Hepatocyte (in vitro differentiated cells): ENCODE measurements at regions not wholly inside any gene's neighbourhood (a gene's known extent, or its start where the extent isn't known, plus 50 kb on each side); places are given as distances from the start of the nearest gene placed in this dataset.

Source experiments
- DNase-seq: peaks from one replicate; pipeline ENCODE4 v3.0.0-alpha.2; 2016; ENCODE audit warnings: low spot score
- H2AFZ ChIP-seq: fragments of 200-600 bp; sonication (generic); 2 replicates; pipeline ENCODE4 v1.6.0; 2016; ENCODE audit warnings: antibody characterized with exemption, mild to moderate bottlenecking
- H3K27ac ChIP-seq: fragments of 200-600 bp; sonication (generic); 2 replicates; pipeline ENCODE4 v1.5.1; 2016; ENCODE audit warnings: mild to moderate bottlenecking
- H3K27me3 ChIP-seq: fragments of 200-600 bp; sonication (generic); 2 replicates; pipeline ENCODE4 v1.6.1; 2016
- H3K36me3 ChIP-seq: fragments of 200-600 bp; sonication (generic); replicated peaks from 2 replicates; pipeline ENCODE4 v1.5.1; 2016; ENCODE audit warnings: low read depth; ENCODE audit not compliant: insufficient read depth
- H3K4me1 ChIP-seq: fragments of 200-600 bp; sonication (generic); 2 replicates; pipeline ENCODE4 v1.5.1; 2016; ENCODE audit warnings: mild to moderate bottlenecking, moderate library complexity; ENCODE audit not compliant: insufficient read depth
- H3K4me2 ChIP-seq: fragments of 200-600 bp; sonication (generic); 2 replicates; pipeline ENCODE4 v1.6.0; 2016
- H3K4me3 ChIP-seq: fragments of 200-600 bp; sonication (generic); 2 replicates; pipeline ENCODE4 v1.5.1; 2016; ENCODE audit warnings: mild to moderate bottlenecking
- H3K79me2 ChIP-seq: fragments of 200-600 bp; sonication (generic); 2 replicates; pipeline ENCODE4 v1.6.0; 2017; ENCODE audit warnings: mild to moderate bottlenecking
- H3K9me2 ChIP-seq: fragments of 200-600 bp; sonication (generic); replicated peaks from 2 replicates; pipeline ENCODE4 v1.6.0; 2017; ENCODE audit warnings: mild to moderate bottlenecking; ENCODE audit not compliant: insufficient read depth
- H3K9me3 ChIP-seq: fragments of 200-600 bp; sonication (generic); 2 replicates; pipeline ENCODE4 v1.5.1; 2016; ENCODE audit warnings: low read depth, mild to moderate bottlenecking
- H4K20me1 ChIP-seq: fragments of 200-600 bp; sonication (generic); 2 replicates; pipeline ENCODE4 v1.6.0; 2016; ENCODE audit warnings: mild to moderate bottlenecking; ENCODE audit not compliant: insufficient read depth, poor library complexity, severe bottlenecking
- CTCF ChIP-seq: fragments of 200-600 bp; sonication (generic); IDR thresholded peaks from 2 replicates; pipeline ENCODE4 v1.5.1; 2016; ENCODE audit warnings: antibody characterized with exemption, mild to moderate bottlenecking; ENCODE audit not compliant: poor library complexity
- EZH2 ChIP-seq: fragments of 200-600 bp; sonication (generic); IDR thresholded peaks from 2 replicates; pipeline ENCODE4 v1.6.1; 2016; ENCODE audit warnings: antibody characterized with exemption, mild to moderate bottlenecking, borderline replicate concordance
- EZH2phosphoT487 ChIP-seq: fragments of 200-600 bp; sonication (generic); IDR thresholded peaks from one replicate; pipeline ENCODE4 v1.6.1; 2018; ENCODE audit warnings: antibody characterized with exemption, mild to moderate bottlenecking, low read depth, moderate library complexity; ENCODE audit not compliant: unreplicated experiment, severe bottlenecking
- WGBS: methylation state at CpG from one replicate; pipeline ENCODE4 v1.1.6; 2016; ENCODE audit warnings: low lambda C conversion rate; ENCODE audit errors: missing lambda C conversion rate; 5-methylcytosine and 5-hydroxymethylcytosine counted together

- no peaks in the 10 kb centered on the region for H3K36me3 ChIP-seq
- DNase-seq = no peak
- TF ChIP-seq EZH2phosphoT487 = no peak
- TF ChIP-seq EZH2 = no peak
- no peak for TF ChIP-seq CTCF
- H3K4me2 ChIP-seq = no peak overlapping the region
- no peaks in the 10 kb centered on the region for H3K4me1 ChIP-seq
- no peak overlapping the region for H3K4me3 ChIP-seq
- no peak overlapping the region for H3K27ac ChIP-seq
- no peaks in the 10 kb centered on the region for H3K27me3 ChIP-seq
- no peaks in the 10 kb centered on the region for H3K9me3 ChIP-seq
- no peaks in the 10 kb centered on the region for H4K20me1 ChIP-seq
- H3K79me2 ChIP-seq = no peaks in the 10 kb centered on the region
- H3K9me2 ChIP-seq = no peaks in the 10 kb centered on the region
- 90% methylated on average over 3 of the region's 3 CpGs for WGBS
- no peak overlapping the region for H2AFZ ChIP-seq
These were observed 576.5 kb upstream of the VSTM2A start for GRCh38 chr7:53965716-53966115.

- H3K36me3 ChIP-seq = no peaks in the 10 kb centered on the region
- H4K20me1 ChIP-seq = no peaks in the 10 kb centered on the region
- no peak overlapping the region for H2AFZ ChIP-seq
- WGBS = 68% methylated on average over 2 of the region's 2 CpGs
- no peaks in the 10 kb centered on the region for H3K79me2 ChIP-seq
- TF ChIP-seq CTCF (no peak), EZH2phosphoT487 (no peak), EZH2 (no peak)
- H3K4me1 ChIP-seq = no peaks in the 10 kb centered on the region
- no peak overlapping the region for H3K4me2 ChIP-seq
- no peak for DNase-seq
- no peak overlapping the region for H3K4me3 ChIP-seq
- H3K27ac ChIP-seq = no peak overlapping the region
- H3K27me3 ChIP-seq = no peaks in the 10 kb centered on the region
- H3K9me3 ChIP-seq = no peaks in the 10 kb centered on the region
- no peaks in the 10 kb centered on the region for H3K9me2 ChIP-seq
These were observed 558.7 kb upstream of the VSTM2A start for GRCh38 chr7:53983480-53983879.

GRCh38 chr7:53984776-53985175 is 557.4 kb upstream of the VSTM2A start:
- Histone ChIP-seq H2AFZ (no peak overlapping the region), H4K20me1 (no peaks in the 10 kb centered on the region), H3K4me2 (no peak overlapping the region), H3K27me3 (no peaks in the 10 kb centered on the region), H3K4me3 (no peak overlapping the region), H3K79me2 (no peaks in the 10 kb centered on the region), H3K9me2 (no peaks in the 10 kb centered on the region), H3K27ac (no peak overlapping the region), H3K4me1 (no peaks in the 10 kb centered on the region), H3K9me3 (no peaks in the 10 kb centered on the region), H3K36me3 (no peaks in the 10 kb centered on the region)
- no peak for TF ChIP-seq EZH2phosphoT487
- TF ChIP-seq CTCF = no peak
- DNase-seq = no peak
- WGBS = 91% methylated on average over 4 of the region's 4 CpGs

GRCh38 chr7:53988376-53988775 is 553.8 kb upstream of the VSTM2A start:
- Histone ChIP-seq H3K27ac (no peak overlapping the region), H4K20me1 (no peaks in the 10 kb centered on the region), H3K9me3 (no peaks in the 10 kb centered on the region), H3K4me2 (no peak overlapping the region), H3K79me2 (no peaks in the 10 kb centered on the region), H3K27me3 (no peaks in the 10 kb centered on the region), H3K4me1 (no peaks in the 10 kb centered on the region), H3K9me2 (no peaks in the 10 kb centered on the region), H2AFZ (no peak overlapping the region), H3K4me3 (no peak overlapping the region), H3K36me3 (no peaks in the 10 kb centered on the region)
- TF ChIP-seq EZH2phosphoT487 (no peak), CTCF (no peak), EZH2 (no peak)
- DNase-seq = no peak
- 91% methylated on average over 2 of the region's 2 CpGs for WGBS
